GM19239 (cell line): ENCODE measurements at regions not wholly inside any gene's neighbourhood (a gene's known extent, or its start where the extent isn't known, plus 50 kb on each side); places are given as distances from the start of the nearest gene placed in this dataset.
"Not testable (repeated sequence)": the region's sequence is repeated elsewhere in the genome, so short reads cannot be mapped to it uniquely, and the experiment has no call there.

Experiments used
- DNase-seq: peaks from one replicate; pipeline ENCODE4 v3.0.0; 2011; ENCODE audit warnings: low spot score; ENCODE audit not compliant: insufficient read length
- FAIRE-seq: peaks from 2 replicates; lab custom pipeline; 2011; peaks lifted over from hg19 to GRCh38; lab: Jason Lieb, UNC

- FAIRE-seq, result no peak
- no peak for DNase-seq
These were observed 355.2 kb upstream of the UBE2E3 start for GRCh38 chr2:180625006-180625844.

- no peak for FAIRE-seq
- DNase-seq, result no peak
These were observed 358.2 kb upstream of the UBE2E3 start for GRCh38 chr2:180621941-180622918.

GRCh38 chr2:180621366-180621765 lies 359.0 kb upstream of the UBE2E3 start:
- DNase-seq (no peak), FAIRE-seq (no peak)

- no peak for FAIRE-seq
- no peak for DNase-seq
These were observed 361.8 kb upstream of the UBE2E3 start for GRCh38 chr2:180618570-180618969.

GRCh38 chr2:180614776-180615175 lies 365.6 kb upstream of the UBE2E3 start:
- FAIRE-seq (no peak), DNase-seq (no peak)

GRCh38 chr2:180609626-180610340 lies 370.6 kb upstream of the UBE2E3 start:
- DNase-seq, result no peak
- no peak for FAIRE-seq

- DNase-seq (no peak), FAIRE-seq (no peak)
These were observed 372.8 kb upstream of the UBE2E3 start for GRCh38 chr2:180607514-180608049.

- DNase-seq (no peak), FAIRE-seq (no peak)
These were observed 376.3 kb upstream of the UBE2E3 start for GRCh38 chr2:180604077-180604476.

- no peak for DNase-seq
- no peak for FAIRE-seq
These were observed 379.4 kb upstream of the UBE2E3 start for GRCh38 chr2:180601016-180601415.

- DNase-seq, result no peak
- FAIRE-seq, result no peak
These were observed 380.6 kb upstream of the UBE2E3 start for GRCh38 chr2:180599804-180600203.

GRCh38 chr2:180597179-180597578 lies 383.2 kb upstream of the UBE2E3 start:
- FAIRE-seq (no peak), DNase-seq (no peak)

GRCh38 chr2:180596453-180596852 lies 384.0 kb upstream of the UBE2E3 start:
- no peak for DNase-seq
- no peak for FAIRE-seq

- no peak for DNase-seq
- no peak for FAIRE-seq
These were observed 388.5 kb upstream of the UBE2E3 start for GRCh38 chr2:180591947-180592346.

- not testable (repeated sequence) for FAIRE-seq, DNase-seq
These were observed 389.2 kb upstream of the UBE2E3 start for GRCh38 chr2:180591093-180591781.

GRCh38 chr2:180583441-180584140 lies 396.8 kb upstream of the UBE2E3 start:
- FAIRE-seq (no peak), DNase-seq (no peak)

- DNase-seq, result no peak
- FAIRE-seq, result no peak
These were observed 401.0 kb upstream of the UBE2E3 start for GRCh38 chr2:180579388-180579787.

- FAIRE-seq, result no peak
- no peak for DNase-seq
These were observed 402.0 kb upstream of the UBE2E3 start for GRCh38 chr2:180578441-180578840.

- FAIRE-seq (no peak), DNase-seq (no peak)
These were observed 402.8 kb upstream of the UBE2E3 start for GRCh38 chr2:180577567-180577966.

- FAIRE-seq (no peak), DNase-seq (no peak)
These were observed 406.5 kb upstream of the UBE2E3 start for GRCh38 chr2:180573951-180574350.
